K562 (cell line): ENCODE measurements at regions not wholly inside any gene's neighbourhood (a gene's known extent, or its start where the extent isn't known, plus 50 kb on each side); places are given as distances from the start of the nearest gene placed in this dataset.

ENCODE experiments used
- ATF1 ChIP-seq, 2 experiments: fragments of 450-650 bp in 1 of 2; IDR thresholded peaks; 2 replicates each; pipeline ENCODE4 v1.6.1; 2016; ENCODE audit warnings: missing compliant biosample characterization in 1 of 2, missing genetic modification characterization in 1 of 2
- ATF7 ChIP-seq: fragments of 450-650 bp; IDR thresholded peaks from 2 replicates; pipeline ENCODE4 v1.7.1; 2014; ENCODE audit warnings: mild to moderate bottlenecking, moderate library complexity
- BMI1 ChIP-seq: fragments of 150-350 bp; IDR thresholded peaks from 2 replicates; pipeline ENCODE4 v1.6.1; 2014; ENCODE audit warnings: low read length
- ILF3 ChIP-seq: fragments of 450-650 bp; IDR thresholded peaks from 2 replicates; pipeline ENCODE4 v1.6.1; 2018; ENCODE audit warnings: antibody characterized with exemption, mild to moderate bottlenecking, moderate library complexity, borderline replicate concordance
- KLF16 ChIP-seq: IDR thresholded peaks from 2 replicates; pipeline ENCODE4 v1.6.1; 2016; ENCODE audit warnings: antibody characterized with exemption
- LCOR ChIP-seq: sonication (generic); formaldehyde crosslinking; IDR thresholded peaks from 2 replicates; pipeline ENCODE4 v1.8.0; 2022; ENCODE audit warnings: mild to moderate bottlenecking, missing genetic modification reagents
- NBN ChIP-seq: fragments of 450-650 bp; IDR thresholded peaks from 2 replicates; pipeline ENCODE4 v1.6.1; 2016; ENCODE audit warnings: low read depth, mild to moderate bottlenecking
- NFXL1 ChIP-seq: fragments of 450-650 bp; formaldehyde crosslinking; IDR thresholded peaks from 2 replicates; pipeline ENCODE4 v1.4.0; 2021; ENCODE audit warnings: mild to moderate bottlenecking
- POU5F1 ChIP-seq: fragments of 150-350 bp; IDR thresholded peaks from 2 replicates; pipeline ENCODE4 v1.6.1; 2014; ENCODE audit warnings: borderline replicate concordance, low read length, low read depth, mild to moderate bottlenecking; ENCODE audit not compliant: partially characterized antibody
- RB1 ChIP-seq: fragments of 450-650 bp; IDR thresholded peaks from 2 replicates; pipeline ENCODE4 v1.6.1; 2017; ENCODE audit warnings: low read depth, mild to moderate bottlenecking
- RBM22 ChIP-seq: fragments of 200-400 bp; formaldehyde crosslinking; IDR thresholded peaks from 2 replicates; pipeline ENCODE4 v1.6.1; 2018; ENCODE audit warnings: low read length, low read depth; ENCODE audit not compliant: poor library complexity, severe bottlenecking
- RCOR1 ChIP-seq, 2 experiments: IDR thresholded peaks; 2 replicates each; pipeline ENCODE4 v1.6.1; 2012; ENCODE audit warnings: low read depth in 2 of 2, low read length in 2 of 2, borderline replicate concordance in 1 of 2, improper control_type of control experiment in 1 of 2
- YBX1 ChIP-seq: fragments of 450-650 bp; IDR thresholded peaks from 2 replicates; pipeline ENCODE4 v1.7.1; 2016; ENCODE audit warnings: mild to moderate bottlenecking
- ZFX ChIP-seq: sonication (generic); formaldehyde crosslinking; IDR thresholded peaks from 2 replicates; pipeline ENCODE4 v1.8.0; 2022; ENCODE audit warnings: mild to moderate bottlenecking, missing genetic modification reagents, moderate library complexity
- ZNF124 ChIP-seq: sonication (generic); formaldehyde crosslinking; IDR thresholded peaks from 2 replicates; pipeline ENCODE4 v1.8.1; 2022; ENCODE audit warnings: missing genetic modification reagents
- ZNF239 ChIP-seq: fragments of 250-450 bp; sonication (Bioruptor Pico); IDR thresholded peaks from 2 replicates; pipeline ENCODE4 v1.4.0; 2020; ENCODE audit warnings: mild to moderate bottlenecking
- ZNF551 ChIP-seq: fragments of 250-450 bp; sonication (Bioruptor Pico); IDR thresholded peaks from 2 replicates; pipeline ENCODE4 v1.5.0; 2021; ENCODE audit warnings: mild to moderate bottlenecking, moderate library complexity
- TF ChIP-seq, protein P1 (sequence below), 2 experiments: fragments of 450-650 bp in 1 of 2; IDR thresholded peaks; 2 replicates each; pipeline ENCODE4 v1.6.1; 2011 to 2017; ENCODE audit warnings: low read depth in 2 of 2, antibody characterized with exemption in 1 of 2, borderline replicate concordance in 1 of 2, low read length in 1 of 2, mild to moderate bottlenecking in 1 of 2, mixed read lengths in 1 of 2; ENCODE audit not compliant: control insufficient read depth in 1 of 2
- TF ChIP-seq, protein P2 (sequence below): fragments of 450-650 bp; formaldehyde crosslinking; IDR thresholded peaks from 2 replicates; pipeline ENCODE4 v1.4.0; 2022; ENCODE audit warnings: missing genetic modification characterization
- TF ChIP-seq, protein P3 (sequence below): sonication (generic); formaldehyde crosslinking; IDR thresholded peaks from 2 replicates; pipeline ENCODE4 v1.8.1; 2023; ENCODE audit warnings: missing genetic modification reagents, mild to moderate bottlenecking, borderline replicate concordance

DNA sequence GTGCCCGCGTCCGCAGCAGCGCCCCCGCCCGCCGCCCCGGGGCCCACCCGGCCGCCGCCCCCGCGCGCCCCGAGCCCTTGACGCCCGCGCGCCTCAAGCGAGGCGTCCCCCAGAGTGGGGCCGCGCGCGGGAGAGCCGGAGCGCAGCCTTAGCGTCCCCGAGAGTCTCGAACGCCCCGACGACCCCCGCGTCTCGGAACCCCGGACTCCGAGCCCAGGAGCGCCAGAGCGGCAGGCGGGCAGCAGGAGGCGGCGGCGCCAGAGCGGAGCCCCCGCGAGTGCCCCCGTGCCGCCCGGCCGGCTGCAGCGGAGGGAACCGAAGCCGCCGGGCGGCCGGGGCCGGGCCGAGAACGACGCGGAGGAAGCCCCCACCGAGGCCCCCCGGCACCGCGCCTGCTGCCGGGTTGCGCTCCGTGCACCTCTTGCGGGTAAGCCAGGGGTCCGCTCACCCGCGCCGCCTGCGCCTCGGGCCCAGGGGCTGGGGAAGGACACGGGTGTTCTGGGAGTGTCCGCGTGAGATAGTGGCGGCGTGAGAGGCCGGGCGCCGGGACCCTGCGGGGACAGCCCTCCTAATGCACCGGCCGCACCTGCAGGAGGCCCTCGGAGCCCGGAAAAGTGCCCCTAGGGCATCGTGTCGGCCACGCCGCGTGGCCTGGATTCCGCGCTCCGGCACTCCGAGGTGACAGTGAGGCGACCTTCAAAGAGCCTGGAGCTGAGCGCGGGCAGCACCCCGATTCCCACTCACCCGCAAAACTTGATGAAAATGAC, 52.0 kb upstream of the ULK4 start (continued):
- TF ChIP-seq RCOR1 (IDR thresholded peaks at IDR 0.05; ENCODE audit: borderline replicate concordance in 1 of 2, low read depth in 2 of 2, low read length in 2 of 2) (no peak), NBN (no peak), RB1 (peak; percentile 9), ILF3 (no peak), LCOR (CRISPR knock-in tag) (peak; percentile 68; the same call in 1 of the 2 replicates), ZNF239 (CRISPR knock-in tag) (no peak), ATF1 (CRISPR knock-in tag; IDR thresholded peaks at IDR 0.05) (0 out of 2 replicates have a peak, but pooled peaks have one; percentile 15), ATF1 (tag; IDR thresholded peaks at IDR 0.05) (peak; percentile 59), YBX1 (no peak), ZNF551 (CRISPR knock-in tag) (no peak), POU5F1 (no peak), RBM22 (no peak), ATF7 (peak; percentile 87), BMI1 (no peak), KLF16 (no peak), ZNF124 (no peak), ZFX (CRISPR knock-in tag) (peak; percentile 89), NFXL1 (no peak)
- TF ChIP-seq, protein P1, sequence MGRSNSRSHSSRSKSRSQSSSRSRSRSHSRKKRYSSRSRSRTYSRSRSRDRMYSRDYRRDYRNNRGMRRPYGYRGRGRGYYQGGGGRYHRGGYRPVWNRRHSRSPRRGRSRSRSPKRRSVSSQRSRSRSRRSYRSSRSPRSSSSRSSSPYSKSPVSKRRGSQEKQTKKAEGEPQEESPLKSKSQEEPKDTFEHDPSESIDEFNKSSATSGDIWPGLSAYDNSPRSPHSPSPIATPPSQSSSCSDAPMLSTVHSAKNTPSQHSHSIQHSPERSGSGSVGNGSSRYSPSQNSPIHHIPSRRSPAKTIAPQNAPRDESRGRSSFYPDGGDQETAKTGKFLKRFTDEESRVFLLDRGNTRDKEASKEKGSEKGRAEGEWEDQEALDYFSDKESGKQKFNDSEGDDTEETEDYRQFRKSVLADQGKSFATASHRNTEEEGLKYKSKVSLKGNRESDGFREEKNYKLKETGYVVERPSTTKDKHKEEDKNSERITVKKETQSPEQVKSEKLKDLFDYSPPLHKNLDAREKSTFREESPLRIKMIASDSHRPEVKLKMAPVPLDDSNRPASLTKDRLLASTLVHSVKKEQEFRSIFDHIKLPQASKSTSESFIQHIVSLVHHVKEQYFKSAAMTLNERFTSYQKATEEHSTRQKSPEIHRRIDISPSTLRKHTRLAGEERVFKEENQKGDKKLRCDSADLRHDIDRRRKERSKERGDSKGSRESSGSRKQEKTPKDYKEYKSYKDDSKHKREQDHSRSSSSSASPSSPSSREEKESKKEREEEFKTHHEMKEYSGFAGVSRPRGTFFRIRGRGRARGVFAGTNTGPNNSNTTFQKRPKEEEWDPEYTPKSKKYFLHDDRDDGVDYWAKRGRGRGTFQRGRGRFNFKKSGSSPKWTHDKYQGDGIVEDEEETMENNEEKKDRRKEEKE (IDR thresholded peaks at IDR 0.05; ENCODE audit: borderline replicate concordance in 1 of 2, control insufficient read depth in 1 of 2, low read depth in 2 of 2, low read length in 1 of 2) = no peak
- TF ChIP-seq, protein P2, sequence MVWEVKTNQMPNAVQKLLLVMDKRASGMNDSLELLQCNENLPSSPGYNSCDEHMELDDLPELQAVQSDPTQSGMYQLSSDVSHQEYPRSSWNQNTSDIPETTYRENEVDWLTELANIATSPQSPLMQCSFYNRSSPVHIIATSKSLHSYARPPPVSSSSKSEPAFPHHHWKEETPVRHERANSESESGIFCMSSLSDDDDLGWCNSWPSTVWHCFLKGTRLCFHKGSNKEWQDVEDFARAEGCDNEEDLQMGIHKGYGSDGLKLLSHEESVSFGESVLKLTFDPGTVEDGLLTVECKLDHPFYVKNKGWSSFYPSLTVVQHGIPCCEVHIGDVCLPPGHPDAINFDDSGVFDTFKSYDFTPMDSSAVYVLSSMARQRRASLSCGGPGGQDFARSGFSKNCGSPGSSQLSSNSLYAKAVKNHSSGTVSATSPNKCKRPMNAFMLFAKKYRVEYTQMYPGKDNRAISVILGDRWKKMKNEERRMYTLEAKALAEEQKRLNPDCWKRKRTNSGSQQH (CRISPR knock-in tag) = no peak
- TF ChIP-seq, protein P3, sequence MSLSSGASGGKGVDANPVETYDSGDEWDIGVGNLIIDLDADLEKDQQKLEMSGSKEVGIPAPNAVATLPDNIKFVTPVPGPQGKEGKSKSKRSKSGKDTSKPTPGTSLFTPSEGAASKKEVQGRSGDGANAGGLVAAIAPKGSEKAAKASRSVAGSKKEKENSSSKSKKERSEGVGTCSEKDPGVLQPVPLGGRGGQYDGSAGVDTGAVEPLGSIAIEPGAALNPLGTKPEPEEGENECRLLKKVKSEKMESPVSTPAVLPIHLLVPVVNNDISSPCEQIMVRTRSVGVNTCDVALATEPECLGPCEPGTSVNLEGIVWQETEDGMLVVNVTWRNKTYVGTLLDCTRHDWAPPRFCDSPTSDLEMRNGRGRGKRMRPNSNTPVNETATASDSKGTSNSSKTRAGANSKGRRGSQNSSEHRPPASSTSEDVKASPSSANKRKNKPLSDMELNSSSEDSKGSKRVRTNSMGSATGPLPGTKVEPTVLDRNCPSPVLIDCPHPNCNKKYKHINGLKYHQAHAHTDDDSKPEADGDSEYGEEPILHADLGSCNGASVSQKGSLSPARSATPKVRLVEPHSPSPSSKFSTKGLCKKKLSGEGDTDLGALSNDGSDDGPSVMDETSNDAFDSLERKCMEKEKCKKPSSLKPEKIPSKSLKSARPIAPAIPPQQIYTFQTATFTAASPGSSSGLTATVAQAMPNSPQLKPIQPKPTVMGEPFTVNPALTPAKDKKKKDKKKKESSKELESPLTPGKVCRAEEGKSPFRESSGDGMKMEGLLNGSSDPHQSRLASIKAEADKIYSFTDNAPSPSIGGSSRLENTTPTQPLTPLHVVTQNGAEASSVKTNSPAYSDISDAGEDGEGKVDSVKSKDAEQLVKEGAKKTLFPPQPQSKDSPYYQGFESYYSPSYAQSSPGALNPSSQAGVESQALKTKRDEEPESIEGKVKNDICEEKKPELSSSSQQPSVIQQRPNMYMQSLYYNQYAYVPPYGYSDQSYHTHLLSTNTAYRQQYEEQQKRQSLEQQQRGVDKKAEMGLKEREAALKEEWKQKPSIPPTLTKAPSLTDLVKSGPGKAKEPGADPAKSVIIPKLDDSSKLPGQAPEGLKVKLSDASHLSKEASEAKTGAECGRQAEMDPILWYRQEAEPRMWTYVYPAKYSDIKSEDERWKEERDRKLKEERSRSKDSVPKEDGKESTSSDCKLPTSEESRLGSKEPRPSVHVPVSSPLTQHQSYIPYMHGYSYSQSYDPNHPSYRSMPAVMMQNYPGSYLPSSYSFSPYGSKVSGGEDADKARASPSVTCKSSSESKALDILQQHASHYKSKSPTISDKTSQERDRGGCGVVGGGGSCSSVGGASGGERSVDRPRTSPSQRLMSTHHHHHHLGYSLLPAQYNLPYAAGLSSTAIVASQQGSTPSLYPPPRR (CRISPR knock-in tag) = no peak
